Testis (tissue), 2 donors: ENCODE measurements at regions not wholly inside any gene's neighbourhood (a gene's known extent, or its start where the extent isn't known, plus 50 kb on each side); places are given as distances from the start of the nearest gene placed in this dataset.

Experiments used
- DNase-seq: peaks from one replicate; pipeline ENCODE4 v3.0.0-alpha.2; 2019
- H3K27ac ChIP-seq, 2 donors: fragments of 200-600 bp; sonication (generic); one replicate each; pipeline ENCODE4 v1.5.1; 2019
- H3K27me3 ChIP-seq: fragments of 200-600 bp; sonication (generic); one replicate; pipeline ENCODE4 v1.5.1; 2019
- H3K36me3 ChIP-seq: fragments of 200-600 bp; sonication (generic); one replicate; pipeline ENCODE4 v1.5.1; 2017; ENCODE audit warnings: low read depth; ENCODE audit errors: missing control alignments
- H3K4me1 ChIP-seq: fragments of 200-600 bp; sonication (generic); one replicate; pipeline ENCODE4 v1.5.1; 2019
- H3K4me3 ChIP-seq, 2 donors: fragments of 200-600 bp; sonication (generic); one replicate each; pipeline ENCODE4 v1.5.1; 2017 to 2019
- H3K9me3 ChIP-seq: fragments of 200-600 bp; sonication (generic); one replicate; pipeline ENCODE4 v1.5.1; 2017
- CTCF ChIP-seq, 3 experiments: fragments of 450-650 bp in 2 of 3; fragments of 200-600 bp in 1 of 3; sonication (generic) in 1 of 3; IDR thresholded peaks; one replicate each; pipeline ENCODE4 v1.5.1; 2016 to 2019; ENCODE audit warnings: antibody characterized with exemption in 3 of 3, mild to moderate bottlenecking in 2 of 3, moderate library complexity in 1 of 3
- POLR2A ChIP-seq: fragments of 450-650 bp; IDR thresholded peaks from one replicate; pipeline ENCODE4 v1.6.1; 2017; ENCODE audit warnings: antibody characterized with exemption, mild to moderate bottlenecking, moderate library complexity
- WGBS, 2 donors: methylation state at CpG; one replicate each; pipeline ENCODE4 v1.1.5; 2018; 5-methylcytosine and 5-hydroxymethylcytosine counted together
- intact Hi-C: fragments of 100-400 bp; cut with DNase I; formaldehyde crosslinking; loops from one replicate; pipeline ENCODE4 v1.15.1; 2023; ENCODE audit warnings: low total_unique reads

GRCh38 chr10:128542659-128543058 is 416.4 kb upstream of the MKI67 start:
- TF ChIP-seq POLR2A (no peak), CTCF (IDR thresholded peaks at IDR 0.05) (no peak)
- no peaks in the 10 kb centered on the region for H3K9me3 ChIP-seq
- intact Hi-C loops = no loop called here
- no peaks in the 10 kb centered on the region for H3K27me3 ChIP-seq
- no peak overlapping the region for H3K4me3 ChIP-seq
- 77 to 80% methylated on average over 7 of the region's 7 CpGs for WGBS, 2 donors
- H3K36me3 ChIP-seq = no peaks in the 10 kb centered on the region
- H3K27ac ChIP-seq = no peak overlapping the region
- DNase-seq = peak; percentile 17
- peaks cover 7% of the 10 kb centered on the region for H3K4me1 ChIP-seq

- Histone ChIP-seq H3K4me3 (no peak overlapping the region), H3K4me1 (peaks cover 7% of the 10 kb centered on the region), H3K27ac (no peak overlapping the region), H3K36me3 (no peaks in the 10 kb centered on the region), H3K9me3 (no peaks in the 10 kb centered on the region), H3K27me3 (no peaks in the 10 kb centered on the region)
- intact Hi-C loops = no loop called here
- WGBS, 2 donors = 76 to 83% methylated on average over 12 of the region's 12 CpGs
- DNase-seq = no peak
- TF ChIP-seq POLR2A (no peak), CTCF (IDR thresholded peaks at IDR 0.05) (no peak)
Observed at GRCh38 chr10:128543151-128543550, 416.9 kb upstream of the MKI67 start.

- intact Hi-C loops = no loop called here
Observed at GRCh38 chr10:128545216-128545615, 419.0 kb upstream of the MKI67 start.

GRCh38 chr10:128546651-128547165 is 420.5 kb upstream of the MKI67 start:
- Histone ChIP-seq H3K36me3 (no peaks in the 10 kb centered on the region), H3K27me3 (no peaks in the 10 kb centered on the region), H3K27ac (no peak overlapping the region), H3K4me3 (no peak overlapping the region), H3K4me1 (no peaks in the 10 kb centered on the region), H3K9me3 (no peaks in the 10 kb centered on the region)
- intact Hi-C loops = no loop called here
- WGBS, 2 donors = 92% methylated on average over 14 of the region's 15 CpGs; no CpG with 5 or more reads in 1 of the 2 donors
- TF ChIP-seq CTCF (IDR thresholded peaks at IDR 0.05) = no peak
- no peak for TF ChIP-seq POLR2A
- no peak for DNase-seq

More at GRCh38 chr10:128545216-128545615, 419.0 kb upstream of the MKI67 start:
- Histone ChIP-seq H3K4me1 (peaks cover 7% of the 10 kb centered on the region), H3K27ac (no peak overlapping the region), H3K4me3 (no peak overlapping the region), H3K27me3 (no peaks in the 10 kb centered on the region), H3K9me3 (no peaks in the 10 kb centered on the region), H3K36me3 (no peaks in the 10 kb centered on the region)
- 87 to 95% methylated on average over 10 of the region's 10 CpGs for WGBS, 2 donors
- DNase-seq = no peak
- TF ChIP-seq POLR2A (no peak), CTCF (IDR thresholded peaks at IDR 0.05) (no peak)

GRCh38 chr10:128549101-128549608 is 422.9 kb upstream of the MKI67 start:
- TF ChIP-seq POLR2A (no peak), CTCF (IDR thresholded peaks at IDR 0.05) (no peak)

More at GRCh38 chr10:128549101-128549608, 422.9 kb upstream of the MKI67 start:
- Histone ChIP-seq H3K4me3 (no peak overlapping the region), H3K27me3 (no peaks in the 10 kb centered on the region), H3K36me3 (no peaks in the 10 kb centered on the region), H3K9me3 (no peaks in the 10 kb centered on the region), H3K27ac (no peak overlapping the region), H3K4me1 (no peaks in the 10 kb centered on the region)
- intact Hi-C loops = no loop called here
- WGBS, 2 donors = 78% methylated on average over 6 of the region's 6 CpGs
- no peak for DNase-seq
